ENCODE measurements at regions not wholly inside any gene's neighbourhood (a gene's known extent, or its start where the extent isn't known, plus 50 kb on each side); places are given as distances from the start of the nearest gene placed in this dataset.

DNA sequence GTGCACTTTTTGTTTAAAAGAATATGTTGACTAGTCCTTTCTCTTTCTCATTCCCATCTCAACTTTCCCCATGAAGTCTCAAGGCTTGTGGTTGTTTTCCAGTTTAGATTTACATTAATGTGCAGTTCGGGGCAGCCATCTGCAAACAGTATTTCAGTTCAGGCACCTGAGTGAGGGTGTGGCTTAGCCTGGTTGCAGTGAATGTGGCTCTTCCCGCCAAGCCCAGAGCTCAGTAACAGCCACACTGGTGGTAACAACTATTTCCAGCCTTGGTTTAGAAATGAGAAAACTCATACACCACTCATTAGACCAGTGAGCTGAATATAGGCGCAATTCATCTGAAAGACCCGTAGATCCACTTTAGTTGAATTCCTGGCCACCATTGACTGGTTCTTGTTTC lies 394.3 kb downstream of the CMPK2 start:
- in situ Hi-C loops (cut with MboI; ENCODE audit: low pct_unique_long_range_greater_than_20kb, low sequenced_read_pairs, unreplicated experiment): no loop called here
- TF ChIP-seq, protein P1, sequence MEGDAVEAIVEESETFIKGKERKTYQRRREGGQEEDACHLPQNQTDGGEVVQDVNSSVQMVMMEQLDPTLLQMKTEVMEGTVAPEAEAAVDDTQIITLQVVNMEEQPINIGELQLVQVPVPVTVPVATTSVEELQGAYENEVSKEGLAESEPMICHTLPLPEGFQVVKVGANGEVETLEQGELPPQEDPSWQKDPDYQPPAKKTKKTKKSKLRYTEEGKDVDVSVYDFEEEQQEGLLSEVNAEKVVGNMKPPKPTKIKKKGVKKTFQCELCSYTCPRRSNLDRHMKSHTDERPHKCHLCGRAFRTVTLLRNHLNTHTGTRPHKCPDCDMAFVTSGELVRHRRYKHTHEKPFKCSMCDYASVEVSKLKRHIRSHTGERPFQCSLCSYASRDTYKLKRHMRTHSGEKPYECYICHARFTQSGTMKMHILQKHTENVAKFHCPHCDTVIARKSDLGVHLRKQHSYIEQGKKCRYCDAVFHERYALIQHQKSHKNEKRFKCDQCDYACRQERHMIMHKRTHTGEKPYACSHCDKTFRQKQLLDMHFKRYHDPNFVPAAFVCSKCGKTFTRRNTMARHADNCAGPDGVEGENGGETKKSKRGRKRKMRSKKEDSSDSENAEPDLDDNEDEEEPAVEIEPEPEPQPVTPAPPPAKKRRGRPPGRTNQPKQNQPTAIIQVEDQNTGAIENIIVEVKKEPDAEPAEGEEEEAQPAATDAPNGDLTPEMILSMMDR (IDR thresholded peaks at IDR 0.05; ENCODE audit: extremely low read depth, insufficient read depth, missing control alignments): no peak
- DNase-seq (ENCODE audit: low spot score): no peak

DNA sequence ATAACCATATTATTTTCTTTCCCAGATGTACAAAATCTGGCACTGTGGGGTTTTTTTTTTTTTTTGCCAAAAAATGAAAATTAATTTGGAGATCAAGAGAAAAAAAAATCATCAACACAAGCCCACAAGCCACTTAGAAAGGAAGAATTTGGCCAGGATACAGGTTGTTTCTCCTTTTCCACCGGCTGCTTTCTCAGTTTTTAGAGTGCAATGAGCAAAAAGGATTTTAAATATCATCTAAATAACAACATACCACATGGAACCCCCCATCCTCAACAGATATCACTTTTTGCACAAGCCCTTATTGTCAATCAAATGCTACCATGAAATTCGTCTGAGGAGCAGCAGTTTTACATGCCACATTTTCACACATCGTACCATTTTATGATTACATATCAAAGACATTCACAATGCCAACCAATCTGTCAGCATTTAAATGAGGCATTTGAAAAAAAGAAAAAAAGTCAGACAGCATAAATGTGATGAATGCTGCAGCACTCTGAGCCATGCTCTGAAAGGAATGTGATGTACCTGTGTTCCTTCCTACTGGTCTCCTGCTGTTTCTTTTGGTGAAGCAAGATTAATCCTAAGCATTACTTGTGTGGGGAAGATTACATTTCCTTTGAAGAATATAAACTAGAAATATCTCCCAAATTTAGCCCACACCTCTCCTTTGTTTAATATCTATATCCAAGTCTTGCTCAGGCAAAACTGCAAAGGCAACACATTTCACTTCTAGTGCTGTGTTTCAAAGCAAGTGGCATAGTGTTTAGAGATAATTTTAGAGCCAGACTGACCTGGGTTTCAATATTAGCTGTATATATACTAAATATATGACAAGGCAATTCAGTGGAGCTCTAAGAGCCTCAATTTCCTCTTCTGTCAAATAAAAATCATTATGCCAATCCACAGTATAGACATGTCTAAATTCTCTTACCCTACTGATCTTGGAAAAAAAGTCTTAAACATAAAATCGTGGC lies 391.3 kb downstream of the CMPK2 start:
- DNase-seq (ENCODE audit: low spot score): no peak
- in situ Hi-C loops (cut with MboI; ENCODE audit: low pct_unique_long_range_greater_than_20kb, low sequenced_read_pairs, unreplicated experiment): no loop called here
- TF ChIP-seq, protein P1 (IDR thresholded peaks at IDR 0.05; ENCODE audit: extremely low read depth, insufficient read depth, missing control alignments): no peak

DNA sequence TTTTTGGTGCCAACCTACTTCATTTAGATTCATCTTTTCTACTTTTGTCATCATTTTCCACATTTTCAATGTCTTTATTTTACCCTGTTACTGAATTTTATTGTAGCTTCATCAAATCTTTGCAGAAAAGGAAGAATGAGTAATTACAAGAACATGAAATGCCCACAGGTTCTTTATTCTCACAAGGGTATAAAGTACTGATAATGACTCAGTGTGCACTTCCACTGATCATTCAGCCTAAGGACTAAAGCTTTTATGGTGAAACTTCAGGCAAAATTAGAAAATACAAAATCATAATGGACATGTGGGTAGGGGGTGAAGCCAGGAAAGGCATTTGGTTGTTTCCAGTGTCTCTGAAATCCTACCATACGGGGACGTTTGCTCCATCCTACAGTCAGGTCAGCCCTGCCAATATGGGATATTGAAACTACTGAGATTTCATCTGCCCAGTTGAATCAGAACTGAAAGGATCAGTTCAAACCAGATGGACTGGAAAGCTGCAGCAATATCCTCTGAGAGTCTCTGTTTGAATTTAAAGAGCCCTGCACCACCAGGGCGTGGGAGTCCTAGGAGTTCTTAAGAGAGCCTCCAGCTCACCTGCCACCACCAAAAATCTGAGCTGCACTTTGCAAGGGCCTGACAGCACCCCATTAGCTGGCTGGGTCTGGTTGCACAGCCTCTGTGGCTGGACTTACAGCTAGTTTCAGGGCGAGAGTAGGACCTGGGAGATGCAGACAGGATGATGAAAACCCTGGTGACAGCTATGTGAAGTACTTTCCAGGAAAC lies 390.4 kb downstream of the CMPK2 start:
- in situ Hi-C loops (cut with MboI; ENCODE audit: low pct_unique_long_range_greater_than_20kb, low sequenced_read_pairs, unreplicated experiment): no loop called here
- TF ChIP-seq, protein P1 (IDR thresholded peaks at IDR 0.05; ENCODE audit: extremely low read depth, insufficient read depth, missing control alignments): no peak
- DNase-seq (ENCODE audit: low spot score): no peak

DNA sequence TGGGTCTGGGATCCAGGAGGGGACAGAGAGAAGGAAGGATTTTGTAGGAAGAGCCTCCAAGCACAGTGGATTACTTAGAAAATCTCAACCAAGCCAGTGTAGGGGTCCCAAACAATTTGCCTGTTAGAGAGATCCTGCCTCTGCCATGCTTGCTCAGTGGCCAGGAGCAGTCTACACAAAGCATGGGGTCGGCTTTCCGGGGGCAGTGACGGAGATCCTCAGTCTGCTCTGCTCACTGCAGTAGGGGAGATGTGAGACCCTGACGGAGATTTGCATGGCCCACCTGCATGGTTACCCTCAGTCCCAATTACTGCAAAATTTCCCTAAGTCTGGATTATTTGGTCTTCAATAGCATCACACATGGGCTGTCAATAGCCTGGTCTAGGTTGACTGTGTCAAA lies 385.2 kb downstream of the CMPK2 start:
- in situ Hi-C loops (cut with MboI; ENCODE audit: low pct_unique_long_range_greater_than_20kb, low sequenced_read_pairs, unreplicated experiment): no loop called here
- no peak for DNase-seq (ENCODE audit: low spot score)
- TF ChIP-seq, protein P1 (IDR thresholded peaks at IDR 0.05; ENCODE audit: extremely low read depth, insufficient read depth, missing control alignments): no peak

DNA sequence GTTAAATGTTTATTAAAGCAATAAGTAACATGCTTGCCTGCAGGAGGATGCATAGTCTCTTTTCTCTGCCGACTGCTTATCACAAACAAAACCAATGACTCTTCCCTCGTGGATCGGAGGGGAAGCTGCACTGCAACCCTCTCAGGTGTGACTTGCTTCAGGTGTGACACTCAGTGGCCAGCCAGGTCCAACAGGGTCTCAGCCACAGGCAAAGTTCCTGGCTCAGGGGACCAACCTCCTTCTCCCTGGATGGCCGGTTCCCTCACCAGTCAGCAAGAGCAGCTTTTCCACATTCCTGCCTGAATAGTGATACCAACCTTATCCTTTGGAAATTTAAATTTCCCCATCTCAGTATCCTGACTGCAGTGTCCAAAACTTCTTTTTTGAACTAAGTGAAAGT lies 383.5 kb downstream of the CMPK2 start:
- in situ Hi-C loops (cut with MboI; ENCODE audit: low pct_unique_long_range_greater_than_20kb, low sequenced_read_pairs, unreplicated experiment): no loop called here
- DNase-seq (ENCODE audit: low spot score): no peak
- TF ChIP-seq, protein P1 (IDR thresholded peaks at IDR 0.05; ENCODE audit: extremely low read depth, insufficient read depth, missing control alignments): no peak

DNA sequence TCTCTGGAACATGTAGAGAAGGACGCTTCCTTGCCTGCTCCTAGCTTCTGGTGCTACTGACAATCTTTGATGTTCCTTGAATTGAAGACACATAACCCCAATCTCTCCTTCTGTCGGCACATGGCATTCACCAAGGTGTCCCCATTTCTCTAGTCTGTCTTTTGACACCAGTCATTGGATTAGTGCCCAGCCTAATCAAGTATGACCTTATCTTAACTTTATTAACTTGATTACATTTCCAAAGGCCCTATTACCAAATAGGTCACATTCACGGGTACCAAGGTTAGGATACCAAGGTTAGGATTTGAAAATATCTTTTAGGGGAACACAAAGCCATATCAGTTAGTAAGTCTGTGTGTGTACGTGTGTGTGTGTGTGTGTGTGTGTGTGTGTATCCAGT lies 377.9 kb downstream of the CMPK2 start:
- DNase-seq (ENCODE audit: low spot score): no peak
- TF ChIP-seq, protein P1 (IDR thresholded peaks at IDR 0.05; ENCODE audit: extremely low read depth, insufficient read depth, missing control alignments): no peak
- in situ Hi-C loops (cut with MboI; ENCODE audit: low pct_unique_long_range_greater_than_20kb, low sequenced_read_pairs, unreplicated experiment): no loop called here

Data from GM13977 (cell line).